HG03066 (cell line): ENCODE measurements at regions not wholly inside any gene's neighbourhood (a gene's known extent, or its start where the extent isn't known, plus 50 kb on each side); places are given as distances from the start of the nearest gene placed in this dataset.

Source experiments
- ATAC-seq: cut with Tn5 transposase; IDR thresholded peaks from one replicate; pipeline ENCODE4 v1.9.1; 2021; ENCODE audit warnings: low read depth; ENCODE audit not compliant: unreplicated experiment

DNA sequence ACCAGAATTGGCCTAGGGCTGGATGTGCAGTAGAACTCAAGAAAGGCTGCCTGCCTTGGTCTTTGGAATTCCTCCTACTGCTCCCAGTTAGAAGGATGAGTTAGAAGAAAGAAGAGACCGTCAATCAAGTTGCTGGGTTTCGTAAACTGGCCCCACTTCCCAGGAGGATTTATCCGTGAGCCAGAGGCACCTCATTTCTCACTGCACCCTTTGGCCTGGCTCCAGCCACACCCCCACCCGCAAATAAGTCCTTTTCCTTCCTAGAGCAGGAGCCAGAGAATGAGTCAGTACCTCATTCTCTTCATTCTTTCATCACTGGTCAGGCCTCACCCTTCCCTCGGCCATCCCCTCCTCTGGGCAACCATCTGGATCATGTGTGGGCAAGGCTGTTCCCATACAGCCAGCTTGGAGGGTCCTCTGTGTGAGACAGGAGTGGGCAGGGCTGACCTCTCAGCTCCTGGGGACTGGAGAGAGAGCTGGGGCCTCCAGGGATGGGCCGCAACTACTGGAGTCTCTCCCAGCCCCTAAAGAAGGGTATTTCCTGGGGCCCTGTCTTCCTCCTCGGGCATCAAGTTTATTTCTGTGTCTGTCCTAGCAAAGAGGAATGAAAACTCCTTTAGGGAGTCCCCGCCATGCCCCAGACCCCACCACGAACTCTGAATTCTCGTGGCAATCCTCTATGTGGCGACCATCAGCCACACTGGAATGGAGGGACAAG lies 87.2 kb upstream of the DUSP5 start:
- no peak for ATAC-seq

DNA sequence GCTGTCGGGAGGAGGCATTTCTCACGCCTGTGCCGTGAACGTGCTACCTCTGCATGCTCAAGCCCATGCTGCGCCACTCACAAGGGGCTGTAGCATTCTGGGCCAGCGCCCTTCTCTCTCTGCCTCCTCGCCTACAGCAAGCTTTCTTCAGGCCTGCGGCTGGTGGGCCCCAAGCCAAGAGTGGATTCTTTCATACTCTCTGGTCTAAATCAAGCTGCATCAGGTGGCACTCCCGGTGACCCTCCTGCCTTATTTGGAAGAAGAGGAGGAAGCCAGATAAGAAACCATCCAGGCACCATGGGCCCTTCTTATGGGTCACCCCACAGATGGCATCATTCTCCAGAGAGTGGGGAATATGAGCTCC lies 86.7 kb upstream of the DUSP5 start:
- ATAC-seq: no peak

DNA sequence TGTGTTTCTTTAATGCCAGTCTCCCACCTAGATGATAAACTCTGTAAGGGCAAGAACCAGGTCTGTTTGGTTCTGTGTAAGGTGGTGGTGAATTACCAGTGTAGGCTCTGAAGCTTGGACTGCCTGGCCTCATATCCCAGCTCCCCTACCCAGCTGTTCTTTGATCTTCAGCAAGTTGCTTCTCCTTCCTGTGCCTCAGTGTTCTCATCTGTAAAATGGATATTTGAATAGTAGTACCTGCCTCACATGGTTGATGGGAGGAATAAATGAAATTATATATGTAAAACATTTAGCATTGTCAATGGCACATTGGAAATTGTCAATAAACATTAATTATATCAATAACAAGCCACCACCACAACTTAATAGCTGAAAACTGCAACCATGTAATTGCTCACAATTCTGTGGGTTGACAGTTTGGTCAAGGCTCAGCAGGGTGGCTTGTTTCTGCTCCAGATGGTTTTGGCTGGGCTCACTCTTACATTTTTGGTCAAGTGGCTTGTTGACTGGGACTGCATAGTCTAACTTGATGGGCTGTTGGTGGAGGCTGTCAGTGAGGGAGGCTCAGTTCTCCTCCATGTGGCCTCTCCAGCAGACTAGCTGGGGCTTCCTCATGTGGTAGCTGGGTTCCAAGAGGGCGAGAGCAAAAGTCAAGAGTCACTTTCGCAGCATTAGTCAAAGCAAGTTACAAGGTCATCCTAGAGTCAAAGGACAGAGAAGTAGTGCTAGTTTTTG lies 84.5 kb upstream of the DUSP5 start:
- no peak for ATAC-seq

DNA sequence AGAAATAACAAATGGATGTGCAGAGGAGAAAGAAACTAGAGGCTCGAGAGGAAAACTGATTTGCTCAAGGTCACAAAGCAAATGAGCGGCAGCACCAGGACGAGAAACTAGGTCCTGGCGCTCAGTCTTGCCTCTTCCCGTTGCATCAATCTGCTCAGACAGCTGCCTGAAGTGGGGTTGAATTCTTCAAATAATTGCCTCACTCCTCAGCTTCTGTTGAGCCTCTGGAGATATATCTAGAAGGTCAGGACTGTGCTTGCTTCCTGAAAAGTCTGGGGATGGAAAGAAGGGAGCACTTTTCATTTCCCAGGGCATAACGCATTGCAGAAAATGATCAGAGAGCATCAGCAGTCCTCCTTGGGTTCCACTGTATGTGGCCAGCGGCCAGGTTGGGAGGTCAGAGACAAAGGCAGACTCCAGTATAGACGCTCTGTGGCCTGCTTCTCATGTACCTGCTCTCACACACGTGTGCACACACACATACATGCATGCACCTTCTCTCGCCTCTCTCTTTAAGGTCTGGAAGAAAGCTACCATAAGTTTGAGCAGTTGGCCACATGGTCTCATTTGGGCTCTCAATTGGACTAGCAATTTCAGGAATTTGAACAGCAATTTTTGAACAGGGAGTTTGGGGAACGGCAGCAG lies 83.7 kb upstream of the DUSP5 start:
- ATAC-seq: peak; percentile 11

DNA sequence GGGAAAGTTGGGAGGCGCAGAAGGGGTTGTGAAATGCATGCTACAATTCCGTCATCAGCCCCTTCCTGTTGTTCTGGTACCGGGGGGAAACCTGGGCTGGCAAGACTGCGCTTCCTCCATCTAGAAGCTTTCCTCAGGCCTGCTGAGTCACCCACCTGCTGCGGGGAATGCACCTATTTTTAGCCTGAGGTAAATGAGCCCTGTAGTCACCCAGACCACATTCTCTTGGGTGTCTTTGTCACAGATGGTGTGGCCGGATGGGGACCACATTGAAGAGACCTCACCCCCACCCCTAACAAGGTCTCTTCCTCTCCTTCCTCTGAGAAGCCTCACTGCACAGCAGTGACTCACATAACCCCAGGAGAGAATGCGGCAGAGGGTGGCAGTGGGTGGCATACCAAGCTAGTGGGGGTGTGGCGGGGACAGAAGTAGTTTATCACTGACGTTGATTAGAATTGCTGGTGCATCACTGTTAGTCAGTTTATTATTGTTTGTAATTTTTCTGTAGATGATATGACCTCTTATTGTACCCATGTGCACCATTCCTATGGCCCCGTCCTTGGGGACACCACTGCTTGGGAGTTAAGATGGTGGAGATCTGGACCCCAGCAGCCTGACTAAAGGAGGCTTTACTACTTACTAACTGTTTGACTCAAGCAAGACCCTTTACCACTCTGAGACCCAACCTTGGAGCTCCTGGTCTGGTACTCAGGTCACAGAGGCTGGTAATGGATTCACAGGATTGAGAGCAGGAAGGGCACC lies 83.0 kb upstream of the DUSP5 start:
- peak; percentile 82 for ATAC-seq

DNA sequence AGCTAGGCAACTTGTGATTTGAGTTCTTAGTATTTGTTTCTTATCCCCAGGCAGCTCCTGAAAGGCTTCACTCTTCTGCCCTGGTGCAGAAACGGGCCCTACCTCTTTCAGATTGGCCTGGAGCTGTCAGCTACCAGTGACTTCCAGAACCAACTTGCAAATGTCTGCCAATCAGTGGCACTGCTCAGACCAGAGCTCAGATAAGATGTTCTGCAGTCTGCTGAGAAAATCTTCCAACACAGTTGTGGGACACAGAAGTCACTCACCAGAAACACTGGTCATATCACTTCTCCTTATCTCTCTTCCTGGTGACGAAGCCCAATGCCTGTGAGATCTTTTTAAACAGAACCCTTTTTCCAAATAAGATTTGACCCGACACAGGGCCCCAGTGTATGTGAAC lies 81.9 kb upstream of the DUSP5 start:
- ATAC-seq: no peak

DNA sequence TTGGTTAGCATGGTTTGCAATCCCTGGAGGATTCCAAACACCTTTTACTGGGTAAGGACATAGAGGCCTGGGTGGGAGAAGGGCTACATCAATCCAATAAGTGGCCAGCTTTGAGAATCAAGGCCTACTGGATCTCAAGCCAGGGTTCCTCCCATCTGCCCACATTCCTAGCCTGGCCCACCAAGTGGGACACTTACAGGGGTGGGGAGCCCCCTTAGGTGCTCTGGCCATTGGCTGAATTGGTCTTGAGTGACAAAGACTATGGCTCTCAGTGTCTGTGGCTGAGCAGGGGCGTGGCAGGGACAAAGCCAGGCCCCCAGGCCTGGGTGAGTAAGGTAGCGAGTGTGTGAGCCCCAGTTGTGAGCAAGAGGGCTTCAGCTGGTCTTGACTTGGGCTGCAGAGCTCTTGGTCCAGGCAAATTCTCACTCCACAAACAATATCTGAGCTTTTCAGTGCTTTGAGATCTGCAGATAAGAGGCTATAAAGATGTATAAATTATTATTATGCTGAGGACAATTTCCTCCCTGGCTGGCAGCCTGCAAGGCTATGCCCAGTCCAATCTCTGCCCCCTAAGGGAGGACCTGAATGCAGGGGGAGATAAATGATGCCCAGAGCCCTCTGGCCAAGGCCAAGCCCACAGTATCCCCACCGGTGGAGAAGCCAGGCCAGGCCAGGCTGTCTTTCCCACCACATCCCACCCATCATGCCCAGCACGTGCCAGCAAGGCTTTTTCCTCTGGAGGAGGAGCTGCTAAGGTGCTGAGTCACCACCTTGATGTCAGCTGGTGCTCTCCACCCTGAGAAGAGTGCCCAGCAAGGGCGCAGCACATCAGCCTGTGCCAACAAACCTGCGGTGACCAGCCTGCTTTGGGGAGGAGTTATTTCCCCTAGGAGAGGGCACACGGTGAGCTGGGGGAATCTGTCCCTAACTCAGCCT lies 80.7 kb upstream of the DUSP5 start:
- ATAC-seq: no peak

DNA sequence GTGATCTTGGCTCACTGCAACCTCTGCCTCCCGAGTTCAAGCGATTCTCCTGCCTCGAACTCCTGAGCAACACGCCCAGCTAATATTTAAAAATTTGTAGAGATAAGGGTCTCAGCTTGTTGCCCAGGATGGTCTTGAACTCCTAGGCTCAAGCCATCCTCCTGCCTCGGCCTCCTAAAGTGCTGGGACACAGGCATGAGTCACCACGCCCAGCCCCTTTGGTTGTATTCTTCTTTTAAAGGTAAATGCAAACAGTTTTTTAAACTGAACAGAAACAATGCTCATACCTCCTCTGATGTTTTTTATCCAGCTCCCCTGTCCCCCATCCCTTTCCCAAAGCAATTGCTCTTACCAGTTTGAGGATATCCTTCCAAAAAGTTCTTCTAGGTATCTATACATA lies 79.5 kb upstream of the DUSP5 start:
- no peak for ATAC-seq

DNA sequence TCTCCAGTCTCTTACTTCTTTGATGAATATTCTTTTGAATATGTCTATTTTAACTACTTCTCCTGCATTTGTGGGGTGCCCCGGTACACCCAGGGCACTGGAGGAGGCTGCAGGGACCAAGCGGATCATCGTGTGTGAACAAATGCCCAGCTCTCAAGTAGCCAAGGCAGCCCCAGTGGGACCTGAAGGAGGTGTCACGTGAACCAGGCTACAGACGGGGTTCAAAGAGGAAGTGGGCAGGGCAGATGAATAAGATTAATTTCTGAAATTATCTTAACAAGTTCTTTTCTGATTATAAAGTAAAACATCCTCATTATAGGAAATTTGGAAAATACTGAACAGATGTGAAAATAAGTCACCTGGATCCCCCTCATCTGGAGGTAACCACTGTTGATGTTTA lies 78.4 kb upstream of the DUSP5 start:
- no peak for ATAC-seq

DNA sequence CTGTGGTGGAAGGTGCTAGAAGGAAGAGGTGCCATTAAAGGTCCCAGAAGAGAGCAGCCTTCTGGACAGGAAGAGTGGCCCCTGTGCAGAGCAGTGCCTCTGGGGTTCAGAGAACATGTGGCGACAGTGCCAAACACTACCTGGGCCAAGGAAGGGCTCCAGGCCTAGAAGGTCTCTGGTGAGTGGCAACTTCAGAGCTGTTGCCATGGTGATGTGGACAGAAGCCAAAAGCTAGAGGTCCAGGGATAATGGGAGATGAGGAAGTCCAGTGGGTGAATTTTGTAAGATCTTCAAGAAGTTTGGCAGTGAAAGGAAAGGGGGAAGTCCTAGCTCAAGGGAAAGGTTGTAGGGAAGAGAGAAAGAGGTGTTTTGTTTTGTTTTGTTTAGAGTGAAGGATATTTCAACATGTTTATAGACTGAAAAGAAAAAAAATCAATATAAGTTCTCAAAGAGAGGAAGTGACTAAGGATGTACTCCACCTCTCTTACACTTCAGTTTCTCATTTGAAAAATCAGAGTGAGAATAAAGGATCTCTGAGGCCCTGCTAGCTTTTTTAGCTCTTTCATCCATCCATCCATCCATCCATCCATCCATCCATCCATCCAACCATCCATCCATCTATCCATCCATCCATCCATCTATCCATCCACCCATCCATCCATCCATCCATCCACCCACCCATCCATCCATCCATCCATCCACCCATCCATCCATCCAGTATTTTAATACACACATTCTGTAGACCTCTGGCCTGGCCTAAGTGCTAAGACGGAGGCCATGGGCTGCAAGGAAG lies 77.1 kb upstream of the DUSP5 start:
- ATAC-seq: no peak

DNA sequence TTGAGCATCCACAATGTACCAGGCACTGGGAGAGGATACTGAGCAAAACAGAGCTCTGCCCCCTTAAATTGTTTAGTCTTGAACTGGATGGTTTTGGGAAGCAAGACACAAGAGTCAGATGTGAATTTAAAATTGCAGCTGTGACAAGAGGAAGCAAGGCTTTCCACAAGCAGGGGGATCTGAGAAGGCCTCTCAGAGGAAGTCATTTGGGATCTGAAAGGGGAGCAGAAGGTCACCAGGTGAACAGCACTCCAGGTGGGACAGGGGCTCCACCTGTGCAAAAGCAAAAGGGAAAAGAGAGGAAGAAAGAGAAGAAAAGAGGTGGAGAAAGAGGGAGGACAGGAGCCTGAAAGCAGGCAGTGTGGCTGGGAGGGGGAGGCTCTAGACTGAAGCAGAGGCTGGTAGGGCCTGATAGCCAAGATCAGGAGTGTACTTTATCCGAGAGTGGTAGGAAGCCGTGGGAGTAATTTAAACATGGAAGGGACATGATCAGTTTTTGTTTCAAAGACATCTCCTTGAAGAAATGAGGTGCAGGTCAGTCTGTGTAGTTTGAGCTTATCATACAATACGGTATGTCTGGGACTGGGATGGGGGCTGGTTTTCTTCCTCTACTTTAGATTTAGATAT lies 76.1 kb upstream of the DUSP5 start:
- no peak for ATAC-seq

DNA sequence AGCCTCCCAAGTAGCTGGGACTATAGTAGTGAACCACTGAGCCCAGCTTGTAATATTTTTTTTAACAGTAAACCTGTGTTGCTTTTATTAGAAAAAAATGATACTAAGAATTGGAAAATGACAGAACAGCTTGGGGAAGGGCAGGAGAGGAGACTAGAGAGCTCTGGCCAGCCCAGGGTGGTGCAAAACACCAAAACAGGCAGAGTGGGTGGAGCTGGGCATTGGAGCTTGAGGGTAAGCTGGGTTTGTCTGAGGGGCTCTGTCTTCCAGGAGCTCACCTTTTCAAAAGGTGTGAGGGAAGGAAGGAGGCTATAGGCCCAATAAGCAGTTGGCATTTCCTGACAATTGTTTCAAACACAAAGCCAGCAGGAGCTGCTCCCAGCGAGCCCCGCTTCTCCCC lies 75.2 kb upstream of the DUSP5 start:
- no peak for ATAC-seq

DNA sequence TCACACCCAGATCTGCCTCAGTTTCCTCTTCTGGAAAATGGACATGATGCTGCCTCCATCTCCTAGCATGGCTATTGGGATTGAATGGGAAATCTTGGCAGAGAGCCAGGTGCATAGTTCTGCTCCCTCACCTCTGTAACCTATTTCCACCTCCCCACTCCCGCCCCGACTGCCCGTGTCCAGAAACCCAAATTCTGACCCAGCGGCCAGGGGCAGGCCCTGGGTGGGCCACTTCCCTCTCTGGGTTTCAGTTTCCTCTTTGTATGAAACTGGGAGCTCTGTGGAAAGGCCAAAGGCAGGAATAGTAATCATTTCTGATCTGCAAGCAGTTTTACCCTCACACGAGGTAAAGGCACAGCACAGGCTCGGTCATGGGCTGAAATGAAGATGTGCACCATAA lies 74.1 kb upstream of the DUSP5 start:
- no peak for ATAC-seq

DNA sequence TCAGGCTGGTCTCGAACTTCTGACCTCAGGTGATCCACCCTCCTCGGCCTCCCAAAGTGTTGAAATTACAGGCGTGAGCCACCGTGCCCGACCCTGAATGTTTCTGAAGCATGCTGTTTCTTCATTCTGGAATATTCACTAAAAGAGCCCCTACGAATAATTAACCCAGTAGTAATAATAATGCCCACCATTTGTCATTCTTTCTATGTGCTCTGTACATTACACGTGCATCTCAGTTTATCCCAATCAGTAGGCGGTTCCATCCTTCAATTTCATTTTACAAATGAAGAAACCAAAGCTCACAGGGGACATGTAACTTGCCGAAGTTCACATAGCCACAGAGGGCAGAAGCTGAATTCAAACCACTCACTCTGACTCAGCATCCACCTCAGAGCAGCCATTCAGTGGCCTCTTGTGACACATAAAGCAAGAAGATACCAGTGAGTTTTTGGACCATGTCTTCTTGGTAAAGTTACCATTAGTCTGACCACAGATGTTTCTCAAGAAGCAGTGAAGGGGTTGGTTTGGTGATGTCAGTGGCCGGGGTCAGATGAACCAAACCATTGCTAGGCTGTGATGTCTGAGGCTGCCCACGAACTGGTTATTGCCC lies 71.9 kb upstream of the DUSP5 start:
- peak; percentile 68 for ATAC-seq

DNA sequence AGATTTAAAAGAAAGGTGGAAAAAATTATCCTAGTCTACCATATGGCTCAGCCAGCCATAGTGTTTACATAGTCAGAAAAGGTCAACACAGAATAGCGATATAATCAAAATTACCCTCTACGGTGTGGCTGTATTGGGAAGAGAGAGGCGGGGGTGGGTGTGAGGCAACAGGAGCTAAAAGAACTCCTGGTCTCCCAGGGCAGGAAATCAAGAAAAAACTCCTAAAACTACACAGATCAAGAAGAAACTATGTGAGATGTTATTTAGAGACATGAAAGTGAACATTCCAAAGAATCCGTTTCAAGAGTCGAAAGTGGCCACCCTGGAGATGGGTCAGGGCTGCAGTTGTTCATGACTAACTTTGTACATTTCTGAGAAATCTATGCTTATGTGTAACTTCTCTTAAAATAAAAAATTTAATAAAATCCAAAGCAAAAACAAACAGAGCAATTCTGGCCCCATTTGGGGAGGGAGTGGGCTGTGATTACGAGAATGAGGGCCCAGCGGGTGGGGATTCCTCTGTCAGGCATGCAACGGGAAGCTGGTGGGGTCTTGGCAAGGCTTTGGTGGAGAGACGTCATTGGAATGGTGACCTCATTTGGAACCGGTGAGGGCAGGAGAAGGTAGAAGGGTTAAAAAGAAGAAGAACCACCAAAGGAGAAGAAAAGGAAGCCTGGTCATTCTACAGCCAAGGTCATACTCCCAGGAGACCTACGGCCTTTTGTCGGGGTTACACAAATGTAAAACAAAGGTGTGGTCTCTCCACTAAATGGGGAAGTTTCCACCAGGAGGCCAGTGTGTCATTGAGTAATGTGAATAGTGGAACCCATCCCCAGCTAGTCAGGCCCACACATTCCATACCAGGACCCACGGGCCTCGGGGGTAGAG lies 71.2 kb upstream of the DUSP5 start:
- no peak for ATAC-seq

DNA sequence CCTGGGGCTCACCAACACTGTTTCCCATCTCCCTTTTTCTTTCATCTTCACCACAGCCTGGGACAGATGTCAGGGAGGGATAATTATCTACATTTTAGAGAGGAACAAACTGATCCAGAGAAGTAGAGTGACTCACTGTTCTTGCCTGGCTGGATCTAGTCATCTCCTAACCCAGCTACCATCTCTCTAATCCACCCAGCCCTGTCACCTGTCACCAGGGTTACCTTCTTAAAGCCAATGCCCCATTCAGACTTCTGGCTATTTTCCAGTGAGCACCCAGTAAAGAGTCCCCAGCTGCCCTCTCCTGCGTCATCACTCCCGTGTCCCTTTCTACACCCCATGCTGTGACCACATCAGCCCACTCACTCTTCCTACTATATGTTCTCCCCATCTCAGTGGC lies 68.4 kb upstream of the DUSP5 start:
- no peak for ATAC-seq
